Inflammatory macrophage treated with lipopolysaccharide for 1 hour (primary cell): ENCODE measurements at regions not wholly inside any gene's neighbourhood (a gene's known extent, or its start where the extent isn't known, plus 50 kb on each side); places are given as distances from the start of the nearest gene placed in this dataset.

Experiments used
- DNase-seq, 2 donors: peaks; one replicate each; pipeline ENCODE4 v3.0.0-alpha.2; 2020 to 2022

DNA sequence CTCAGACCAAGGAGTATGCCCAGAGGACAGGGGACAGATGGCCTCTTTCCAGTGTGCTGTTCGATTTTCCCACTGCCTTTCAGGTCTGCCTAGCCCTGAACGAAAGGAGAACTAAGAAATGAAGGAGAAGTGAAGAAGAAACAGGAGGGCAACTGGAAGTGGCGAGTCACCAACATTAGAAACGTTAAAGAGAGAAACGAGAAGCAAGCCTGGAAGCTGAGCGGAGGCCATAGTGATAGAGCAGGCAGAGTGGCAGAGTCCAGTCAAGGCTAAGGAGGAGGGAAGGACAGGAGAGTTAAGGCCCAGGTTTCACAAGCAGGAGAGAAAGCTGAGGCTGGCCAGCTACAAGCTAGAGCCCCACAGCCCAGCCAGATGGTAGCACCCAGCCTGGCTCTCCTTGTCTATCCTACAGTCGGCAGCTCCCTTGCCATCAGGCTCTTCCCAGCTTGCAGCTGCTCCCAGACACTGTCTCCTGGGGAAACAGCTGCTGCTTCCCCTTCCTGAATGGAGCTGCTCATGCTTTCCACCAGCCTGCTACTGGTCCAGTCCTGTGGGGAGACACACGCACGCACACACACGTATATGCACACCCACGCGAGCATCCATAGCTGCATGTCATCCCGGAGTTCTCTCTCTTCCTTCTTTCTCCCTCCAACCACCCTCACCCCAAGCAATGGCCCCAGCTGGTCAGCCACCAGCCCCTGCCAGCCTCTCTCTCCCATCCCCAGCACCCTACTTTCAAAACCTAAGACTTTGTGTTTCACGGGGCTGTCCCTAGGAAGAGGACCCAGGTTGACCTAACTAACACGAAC is 139.7 kb upstream of the CCND2 start:
- peak in 1 of 2 donors; percentile 29 for DNase-seq

DNA sequence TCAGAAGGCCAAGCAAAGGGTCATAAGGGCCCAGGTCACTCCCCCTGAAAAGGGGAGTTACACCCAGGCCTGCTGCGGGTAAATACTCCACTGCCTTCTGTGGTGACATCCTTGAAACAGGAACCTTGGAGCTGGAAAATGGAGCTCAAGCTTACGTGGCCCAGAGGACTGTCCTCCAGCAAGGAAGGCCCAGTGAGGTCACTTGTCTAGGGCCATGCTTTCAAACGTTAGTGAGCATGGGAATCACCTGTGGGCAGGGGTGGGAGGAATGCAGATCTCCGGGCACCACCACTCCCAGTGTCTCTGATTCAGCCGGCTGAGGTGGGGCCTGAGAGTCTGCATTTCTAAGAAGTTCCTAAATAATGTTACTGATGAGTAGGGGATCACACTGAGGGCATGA is 140.5 kb upstream of the CCND2 start:
- DNase-seq, result no peak

DNA sequence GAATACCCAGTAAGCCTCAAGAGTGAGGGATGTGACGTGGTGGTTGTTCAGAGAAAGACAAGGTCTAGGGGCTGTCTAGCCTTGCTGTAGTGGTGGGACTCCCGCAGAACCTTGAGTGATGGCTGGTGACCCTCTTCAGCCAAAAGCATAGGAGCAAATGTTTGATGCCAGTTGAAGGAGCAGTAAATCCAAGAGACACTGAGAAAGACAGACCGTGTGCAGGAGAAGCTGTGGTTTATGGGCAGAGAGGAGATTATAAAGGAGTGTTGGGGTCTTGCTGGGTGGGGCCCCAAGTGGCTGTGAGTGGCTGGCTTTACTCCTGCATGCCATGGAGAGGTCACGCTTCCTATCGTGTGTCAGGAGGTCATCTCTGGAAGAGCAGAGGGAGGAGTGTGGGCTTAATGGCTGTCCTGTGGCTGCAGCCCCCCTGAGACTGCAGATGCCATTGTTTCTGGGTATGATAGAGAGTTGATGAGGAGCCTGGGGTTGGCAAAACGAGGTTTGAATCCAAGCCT is 152.0 kb upstream of the CCND2 start:
- DNase-seq, result no peak

DNA sequence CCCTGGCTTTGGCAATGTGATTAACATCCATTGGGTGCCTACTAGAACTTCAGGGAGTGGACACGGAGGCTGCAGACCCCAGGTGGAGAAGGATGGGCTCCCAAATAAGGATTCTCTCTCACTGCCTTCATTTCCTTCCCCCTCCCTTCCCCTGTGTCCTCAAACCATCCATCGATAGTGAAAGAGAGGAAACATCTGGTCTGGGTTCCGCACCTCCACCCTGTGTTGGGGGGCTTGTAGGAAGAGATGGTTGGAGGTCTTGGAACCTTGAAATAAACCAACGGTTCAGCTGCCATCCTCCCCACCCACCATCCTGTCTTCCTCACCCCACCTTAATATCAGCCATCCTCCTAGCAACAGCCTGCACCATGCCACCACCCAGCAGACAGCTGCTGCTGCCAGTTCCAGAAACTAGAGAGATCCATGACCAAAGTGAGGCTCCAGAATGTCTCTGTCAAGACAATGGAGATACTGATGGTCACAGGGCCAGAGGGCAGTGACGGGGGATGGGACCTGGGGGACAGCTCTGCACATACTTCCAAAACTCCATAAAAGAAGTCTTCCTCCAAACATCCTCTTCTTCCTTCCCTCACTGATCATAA is 153.1 kb upstream of the CCND2 start:
- DNase-seq, result no peak

DNA sequence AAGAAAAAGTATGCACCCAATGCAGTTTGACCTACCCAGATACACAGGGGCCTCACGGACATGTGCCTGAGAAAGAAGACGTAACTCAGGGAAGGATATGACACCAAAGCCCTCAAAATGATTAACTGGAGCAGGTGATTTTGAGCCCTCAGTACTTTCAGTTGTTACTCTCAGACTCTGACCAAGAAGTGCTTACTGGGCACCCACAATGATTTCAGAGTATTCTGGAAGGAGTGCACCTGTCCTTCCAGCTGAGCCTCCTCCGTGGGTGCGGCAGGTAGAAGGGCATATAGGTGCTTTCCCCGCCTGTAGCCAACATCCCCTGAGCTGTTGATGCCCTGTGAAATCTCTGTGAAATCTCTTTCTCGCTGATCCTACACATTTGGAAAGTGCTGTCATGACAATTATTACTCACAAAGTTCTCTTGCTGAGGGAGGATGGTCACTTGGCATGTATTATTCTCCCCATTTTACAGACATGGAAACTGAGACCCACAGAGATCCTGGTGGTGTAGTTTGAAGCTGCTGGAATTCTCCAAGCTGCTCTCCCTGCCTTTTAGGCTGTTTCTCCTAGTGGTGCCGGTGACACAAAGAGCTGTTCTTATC is 154.3 kb upstream of the CCND2 start:
- no peak for DNase-seq

GRCh38 chr12:4118601-4119156 is 154.9 kb upstream of the CCND2 start:
- no peak for DNase-seq

- DNase-seq, result peak; percentile 49 to 61
Observed at GRCh38 chr12:4118017-4118510, 155.5 kb upstream of the CCND2 start.

- DNase-seq, result no peak
Observed at GRCh38 chr12:4117386-4118016, 156.1 kb upstream of the CCND2 start.

GRCh38 chr12:4116251-4117111 is 157.1 kb upstream of the CCND2 start:
- no peak for DNase-seq

- DNase-seq, result no peak
Observed at GRCh38 chr12:4115570-4115969, 158.0 kb upstream of the CCND2 start.

- no peak for DNase-seq
Observed at GRCh38 chr12:4114986-4115385, 158.6 kb upstream of the CCND2 start.

- DNase-seq, result no peak
Observed at GRCh38 chr12:4112734-4113325, 160.7 kb upstream of the CCND2 start.

DNA sequence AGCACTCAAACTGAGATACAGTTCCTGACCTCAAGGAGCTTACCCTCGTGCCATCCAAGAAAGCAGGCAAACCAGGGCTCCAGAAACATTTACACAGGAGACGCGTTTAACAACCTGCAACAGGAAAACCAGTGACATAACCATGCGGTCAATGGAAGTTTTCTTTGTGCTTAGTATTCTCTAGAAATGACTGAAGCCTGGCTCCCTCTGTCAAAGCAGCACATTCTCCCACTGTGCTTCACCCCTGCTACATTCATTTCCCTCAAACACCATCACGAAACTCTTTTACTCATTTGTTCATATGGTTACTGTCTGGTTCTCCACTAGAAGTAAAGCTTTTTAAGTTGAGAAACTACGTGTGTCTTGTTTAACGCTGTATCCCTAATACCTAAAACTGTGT is 161.3 kb upstream of the CCND2 start:
- no peak for DNase-seq

DNA sequence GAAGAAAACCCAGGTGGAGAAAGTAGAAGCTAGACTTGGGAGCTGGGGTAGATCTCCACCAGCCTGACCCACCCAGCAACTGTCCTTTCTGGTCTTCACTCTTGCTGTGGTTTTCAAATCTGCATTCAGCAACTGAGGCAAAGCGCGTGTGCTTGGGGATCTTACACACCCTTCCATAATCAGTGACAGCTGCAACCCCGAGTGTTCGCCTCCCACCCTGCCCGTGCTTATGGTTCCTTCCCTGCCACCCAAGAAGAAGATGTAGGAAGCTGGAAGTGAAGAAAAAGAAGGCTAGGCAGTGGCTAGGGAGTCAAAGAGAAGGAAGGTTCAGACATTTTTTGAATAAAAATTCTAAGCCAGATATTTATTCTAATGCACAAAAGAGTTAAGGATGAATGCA is 162.6 kb upstream of the CCND2 start:
- no peak for DNase-seq

DNA sequence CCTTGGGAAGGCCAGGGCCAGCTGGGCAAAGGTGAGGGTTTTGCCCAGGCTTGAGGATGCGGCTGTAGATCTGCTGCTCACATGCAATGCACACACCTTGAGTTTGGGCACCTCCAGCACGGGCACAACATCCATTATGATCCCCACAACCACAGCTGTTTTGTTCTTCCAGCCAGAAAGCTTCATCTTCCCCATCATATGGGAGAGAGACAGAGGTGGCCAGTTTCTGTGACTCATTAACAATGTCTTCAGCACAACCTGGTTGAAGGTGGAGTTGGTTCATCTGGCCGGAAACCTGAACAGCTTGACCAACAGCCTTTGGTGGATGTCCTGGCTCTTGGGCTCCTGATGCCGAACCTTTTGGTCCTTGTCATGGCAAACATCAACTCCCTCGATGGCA is 163.7 kb upstream of the CCND2 start:
- no peak for DNase-seq

DNA sequence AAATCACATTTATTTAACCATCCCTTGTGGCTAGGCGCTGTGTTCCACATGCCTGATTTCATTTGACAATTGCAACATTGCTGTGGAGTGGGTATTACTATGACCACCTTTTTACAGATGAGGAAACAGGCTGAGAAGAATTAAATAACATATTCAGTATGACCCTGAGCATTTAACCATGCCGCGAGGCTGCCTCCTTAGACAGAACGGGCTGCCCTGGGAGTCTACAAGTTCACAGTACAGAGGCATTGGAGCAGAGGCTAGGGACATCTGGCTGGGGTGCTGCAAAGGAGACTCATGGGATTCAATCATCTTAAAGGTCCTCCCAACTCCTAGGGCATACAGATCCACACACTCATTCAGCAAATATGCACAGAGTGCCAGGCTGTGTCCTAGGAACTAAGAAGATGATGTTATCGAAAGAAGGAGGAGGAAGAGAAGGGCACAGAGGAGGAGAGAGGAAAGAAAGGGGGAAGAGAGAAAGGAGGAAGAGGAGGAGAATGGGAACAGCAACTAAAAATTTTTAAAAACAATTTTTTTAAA is 164.7 kb upstream of the CCND2 start:
- no peak for DNase-seq

DNA sequence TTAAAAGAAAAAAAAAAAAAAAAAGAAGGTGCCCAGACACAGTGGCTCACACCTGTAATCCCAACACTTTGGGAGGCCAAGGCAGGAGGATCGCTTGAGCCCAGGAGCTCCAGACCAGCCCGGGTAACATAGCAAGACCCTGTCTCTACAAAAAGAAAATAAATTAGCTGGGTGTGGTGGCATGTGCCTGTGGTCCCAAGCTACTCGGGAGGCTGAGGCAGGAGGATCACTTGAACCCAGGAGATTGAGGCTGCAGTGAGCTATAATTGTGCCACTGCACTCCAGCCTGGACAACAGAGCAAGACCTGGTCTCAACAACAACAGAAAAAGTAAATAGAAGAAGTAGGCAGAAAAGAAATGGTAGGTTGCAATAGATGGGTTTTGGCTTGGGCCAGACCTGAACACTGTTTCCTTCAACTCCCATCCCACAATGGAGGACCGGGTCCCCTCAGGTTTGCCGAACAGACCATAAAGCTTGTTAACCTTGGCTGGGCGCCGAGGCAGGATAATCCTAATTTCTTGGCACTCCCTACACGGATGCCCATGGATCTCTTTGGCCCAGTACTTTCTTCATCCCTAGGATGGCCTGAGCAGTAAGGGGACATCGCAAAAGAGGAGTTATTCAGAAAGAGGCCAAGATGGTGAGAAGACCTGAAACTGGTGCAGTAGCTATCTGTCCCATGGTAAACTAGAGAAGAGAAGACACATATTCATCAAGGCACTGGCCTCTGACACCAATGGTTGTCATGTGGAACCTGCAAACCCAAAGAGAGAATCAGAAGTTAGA is 165.5 kb upstream of the CCND2 start:
- DNase-seq, result no peak

GRCh38 chr12:4107436-4107878 is 166.1 kb upstream of the CCND2 start:
- peak; percentile 93 to 96 for DNase-seq

GRCh38 chr12:4106621-4107020 is 166.9 kb upstream of the CCND2 start:
- no peak for DNase-seq

DNA sequence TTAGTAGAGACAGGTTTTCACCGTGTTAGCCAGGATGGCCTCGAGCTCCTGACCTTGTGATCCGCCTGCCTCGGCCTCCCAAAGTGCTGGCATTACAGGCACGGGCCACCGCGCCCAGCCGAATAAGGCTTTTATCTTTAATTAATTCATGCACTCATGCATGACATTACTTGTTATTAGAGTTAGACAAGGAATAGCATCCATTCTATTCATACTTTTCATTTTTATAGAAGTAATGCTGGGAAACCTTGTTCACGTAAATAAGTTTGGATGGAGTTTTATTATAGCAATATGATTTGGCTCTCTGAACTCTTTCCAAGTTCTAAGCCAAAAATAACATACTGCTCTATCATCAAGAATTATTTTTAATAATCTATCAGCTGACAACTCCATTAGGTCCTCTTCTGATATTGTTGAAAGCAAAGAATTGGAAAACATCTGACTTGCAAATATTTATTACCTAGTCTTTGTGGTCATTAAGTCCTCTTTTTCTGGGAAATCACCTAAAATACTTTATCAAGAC is 168.8 kb upstream of the CCND2 start:
- DNase-seq, result no peak
